NCI-H1105 (cell line): ENCODE measurements at regions not wholly inside any gene's neighbourhood (a gene's known extent, or its start where the extent isn't known, plus 50 kb on each side); places are given as distances from the start of the nearest gene placed in this dataset.
"Not testable (repeated sequence)": the region's sequence is repeated elsewhere in the genome, so short reads cannot be mapped to it uniquely, and the experiment has no call there.

Experiments
- DNase-seq: peaks from one replicate; lab custom pipeline; 2025; lab: John Stamatoyannopoulos, UW

- no peak for DNase-seq
Observed at GRCh38 chr6:109875973-109876372, 102.1 kb upstream of the GPR6 start.

GRCh38 chr6:109877028-109878004, 100.8 kb upstream of the GPR6 start:
- DNase-seq: peak; percentile 31

- DNase-seq: not testable (repeated sequence)
Observed at GRCh38 chr6:109878005-109878690, 100.0 kb upstream of the GPR6 start.

- DNase-seq: not testable (repeated sequence)
Observed at GRCh38 chr6:109879081-109879480, 99.0 kb upstream of the GPR6 start.

GRCh38 chr6:109879521-109879920, 98.6 kb upstream of the GPR6 start:
- DNase-seq: no peak

GRCh38 chr6:109881069-109881468, 97.0 kb upstream of the GPR6 start:
- not testable (repeated sequence) for DNase-seq

- not testable (repeated sequence) for DNase-seq
Observed at GRCh38 chr6:109881953-109882490, 96.1 kb upstream of the GPR6 start.

GRCh38 chr6:109891924-109892323, 86.2 kb upstream of the GPR6 start:
- no peak for DNase-seq

- DNase-seq: peak; percentile 49
Observed at GRCh38 chr6:109892451-109893435, 85.4 kb upstream of the GPR6 start.

GRCh38 chr6:109893606-109894005, 84.5 kb upstream of the GPR6 start:
- DNase-seq: no peak

- DNase-seq: no peak
Observed at GRCh38 chr6:109894181-109894580, 83.9 kb upstream of the GPR6 start.

- no peak for DNase-seq
Observed at GRCh38 chr6:109896341-109896740, 81.8 kb upstream of the GPR6 start.

GRCh38 chr6:109897025-109897424, 81.1 kb upstream of the GPR6 start:
- no peak for DNase-seq

- no peak for DNase-seq
Observed at GRCh38 chr6:109897561-109898080, 80.5 kb upstream of the GPR6 start.

- DNase-seq: no peak
Observed at GRCh38 chr6:109901976-109902375, 76.1 kb upstream of the GPR6 start.

- DNase-seq: no peak
Observed at GRCh38 chr6:109902870-109903269, 75.2 kb upstream of the GPR6 start.

- no peak for DNase-seq
Observed at GRCh38 chr6:109910571-109910970, 67.5 kb upstream of the GPR6 start.

- DNase-seq: no peak
Observed at GRCh38 chr6:109912118-109912517, 66.0 kb upstream of the GPR6 start.

- no peak for DNase-seq
Observed at GRCh38 chr6:109912952-109913351, 65.2 kb upstream of the GPR6 start.

- not testable (repeated sequence) for DNase-seq
Observed at GRCh38 chr6:109915748-109916147, 62.4 kb upstream of the GPR6 start.

GRCh38 chr6:109916759-109917158, 61.4 kb upstream of the GPR6 start:
- DNase-seq: no peak
